ENCODE measurements at regions not wholly inside any gene's neighbourhood (a gene's known extent, or its start where the extent isn't known, plus 50 kb on each side); places are given as distances from the start of the nearest gene placed in this dataset.
A peak's percentile ranks its signal among the peaks of the same experiment; 100 is the strongest.

- peak overlapping the region; percentile 24 to 50 for H3K4me3 ChIP-seq
- H3K36me3 ChIP-seq: no peaks in the 10 kb centered on the region
- no peaks in the 10 kb centered on the region for H3K9me3 ChIP-seq
- H3K4me1 ChIP-seq: peaks cover 0 to 19% of the 10 kb centered on the region in 2 donors
- peak overlapping the region; percentile 73 to 96 for H3K27ac ChIP-seq
- TF ChIP-seq CTCF (IDR thresholded peaks at IDR 0.05): no peak
- intact Hi-C loops (cut with DNase I): no loop called here
- no peaks in the 10 kb centered on the region for H3K27me3 ChIP-seq
- no peak for DNase-seq (ENCODE audit: low spot score in 2 of 2)
These were observed 56.1 kb downstream of the KCNRG start for GRCh38 chr13:50071379-50071778.

GRCh38 chr13:50072676-50073075 is 57.4 kb downstream of the KCNRG start:
- Histone ChIP-seq H3K36me3 (no peaks in the 10 kb centered on the region), H3K4me3 (peak overlapping the region; percentile 6 to 50), H3K9me3 (no peaks in the 10 kb centered on the region), H3K27me3 (no peaks in the 10 kb centered on the region), H3K27ac (peak overlapping the region; percentile 73 to 96), H3K4me1 (peaks cover 0 to 19% of the 10 kb centered on the region in 2 donors)
- DNase-seq (ENCODE audit: low spot score in 2 of 2): no peak
- intact Hi-C loops (cut with DNase I): no loop called here
- no peak for TF ChIP-seq CTCF (IDR thresholded peaks at IDR 0.05)

GRCh38 chr13:50073340-50073739 is 58.1 kb downstream of the KCNRG start:
- no peaks in the 10 kb centered on the region for H3K36me3 ChIP-seq
- no peaks in the 10 kb centered on the region for H3K9me3 ChIP-seq
- DNase-seq (ENCODE audit: low spot score in 2 of 2): no peak
- H3K27ac ChIP-seq: peak overlapping the region; percentile 89 to 96
- H3K4me3 ChIP-seq: peak overlapping the region in 1 of 2 donors; percentile 50
- TF ChIP-seq CTCF (IDR thresholded peaks at IDR 0.05): no peak
- H3K27me3 ChIP-seq: no peaks in the 10 kb centered on the region
- intact Hi-C loops (cut with DNase I): no loop called here
- H3K4me1 ChIP-seq: peaks cover 0 to 16% of the 10 kb centered on the region in 2 donors

GRCh38 chr13:50074843-50075242 is 59.6 kb downstream of the KCNRG start:
- H3K4me1 ChIP-seq: peaks cover 0 to 8% of the 10 kb centered on the region in 2 donors
- H3K27me3 ChIP-seq: no peaks in the 10 kb centered on the region
- H3K36me3 ChIP-seq: no peaks in the 10 kb centered on the region
- H3K4me3 ChIP-seq: peak overlapping the region; percentile 17 to 95
- H3K27ac ChIP-seq: peak overlapping the region; percentile 89 to 96
- intact Hi-C loops (cut with DNase I): no loop called here
- DNase-seq (ENCODE audit: low spot score in 2 of 2): no peak
- no peak for TF ChIP-seq CTCF (IDR thresholded peaks at IDR 0.05)
- H3K9me3 ChIP-seq: no peaks in the 10 kb centered on the region

GRCh38 chr13:50075619-50076097 is 60.4 kb downstream of the KCNRG start:
- H3K9me3 ChIP-seq: no peaks in the 10 kb centered on the region
- peaks cover 0 to 8% of the 10 kb centered on the region in 2 donors for H3K4me1 ChIP-seq
- H3K4me3 ChIP-seq: peak overlapping the region; percentile 22 to 95
- TF ChIP-seq CTCF (IDR thresholded peaks at IDR 0.05): no peak
- DNase-seq (ENCODE audit: low spot score in 2 of 2): no peak
- no peaks in the 10 kb centered on the region for H3K27me3 ChIP-seq
- no peaks in the 10 kb centered on the region for H3K36me3 ChIP-seq
- intact Hi-C loops (cut with DNase I): no loop called here
- peak overlapping the region; percentile 89 to 96 for H3K27ac ChIP-seq

- Histone ChIP-seq H3K36me3 (no peaks in the 10 kb centered on the region), H3K4me3 (peak overlapping the region; percentile 78 to 95), H3K4me1 (peaks cover 0 to 3% of the 10 kb centered on the region in 2 donors), H3K9me3 (no peaks in the 10 kb centered on the region), H3K27ac (peak overlapping the region; percentile 89 to 96), H3K27me3 (no peaks in the 10 kb centered on the region)
- intact Hi-C loops (cut with DNase I): no loop called here
- DNase-seq (ENCODE audit: low spot score in 2 of 2): no peak
- TF ChIP-seq CTCF (IDR thresholded peaks at IDR 0.05): no peak
These were observed 62.2 kb downstream of the KCNRG start for GRCh38 chr13:50077431-50077830.
